ENCODE measurements at regions not wholly inside any gene's neighbourhood (a gene's known extent, or its start where the extent isn't known, plus 50 kb on each side); places are given as distances from the start of the nearest gene placed in this dataset.

DNA sequence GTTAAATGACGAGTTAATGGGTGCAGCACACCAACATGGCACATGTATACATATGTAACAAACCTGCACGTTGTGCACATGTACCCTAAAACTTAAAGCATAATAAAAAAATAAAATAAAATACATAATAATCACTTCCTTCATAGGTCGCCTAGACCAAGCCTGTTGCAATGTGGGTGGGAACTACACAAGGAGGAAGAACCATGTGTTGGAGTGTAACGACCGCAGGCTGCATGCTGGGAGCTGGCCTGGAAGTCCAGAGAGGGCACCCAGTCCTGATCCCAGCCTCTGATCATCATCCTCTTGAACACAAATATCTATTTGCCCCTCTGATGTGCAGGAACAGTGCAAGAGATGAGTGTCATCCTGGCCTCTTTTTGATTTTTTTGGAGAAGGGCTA is 224.7 kb upstream of the ASIC2 start:
- TF ChIP-seq CTCF (IDR thresholded peaks at IDR 0.05; ENCODE audit: extremely low read depth, missing control alignments): no peak
- DNase-seq (ENCODE audit: low spot score): no peak

GRCh38 chr17:33519692-33520091 is 226.6 kb upstream of the ASIC2 start:
- no peak for TF ChIP-seq CTCF (IDR thresholded peaks at IDR 0.05; ENCODE audit: extremely low read depth, missing control alignments)
- no peak for DNase-seq (ENCODE audit: low spot score)

DNA sequence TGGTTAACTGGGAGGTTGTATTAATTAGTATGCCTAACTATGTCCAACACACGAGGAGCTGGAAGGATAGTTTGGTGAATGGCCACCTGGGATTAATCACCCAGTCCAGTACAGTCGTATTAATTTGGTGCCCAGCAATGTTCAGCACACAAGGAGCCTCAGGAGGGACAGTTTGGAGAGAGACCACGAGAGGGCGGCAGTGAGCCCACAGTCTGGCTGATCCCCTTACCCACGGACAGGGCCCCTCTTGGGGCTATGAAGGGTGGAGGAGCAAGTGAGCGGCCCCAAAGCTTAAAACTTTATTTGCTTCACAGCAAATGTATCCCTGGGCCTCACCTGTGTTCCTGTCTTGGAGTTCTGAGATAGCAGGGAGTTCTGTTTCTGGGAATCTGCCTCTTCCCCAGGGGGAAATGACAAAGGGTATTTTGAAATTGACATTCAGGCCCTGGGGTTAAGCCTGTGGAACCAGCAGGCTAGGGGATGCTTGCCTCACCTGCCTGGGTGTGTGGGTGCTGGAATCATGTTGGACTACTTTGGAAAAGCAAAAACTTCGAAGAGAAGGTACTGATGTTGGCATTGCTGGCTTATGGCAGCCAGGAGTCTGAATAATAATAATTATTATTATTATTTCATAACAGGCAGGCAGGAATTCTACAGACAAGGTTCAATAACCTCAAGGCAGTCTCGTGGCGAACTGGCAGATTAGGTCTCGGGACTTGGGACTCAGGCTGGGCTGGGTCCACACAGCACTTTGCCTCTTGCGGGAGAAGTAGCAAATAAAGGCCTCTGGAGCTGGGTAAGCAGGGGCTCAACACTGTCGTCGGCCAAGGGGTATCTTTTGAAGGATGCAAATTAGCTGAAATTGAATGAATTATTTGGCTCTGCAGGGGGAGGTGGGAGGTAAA is 227.6 kb upstream of the ASIC2 start:
- TF ChIP-seq CTCF (IDR thresholded peaks at IDR 0.05; ENCODE audit: extremely low read depth, missing control alignments): peak; percentile 63
- peak; percentile 63 for DNase-seq (ENCODE audit: low spot score)

DNA sequence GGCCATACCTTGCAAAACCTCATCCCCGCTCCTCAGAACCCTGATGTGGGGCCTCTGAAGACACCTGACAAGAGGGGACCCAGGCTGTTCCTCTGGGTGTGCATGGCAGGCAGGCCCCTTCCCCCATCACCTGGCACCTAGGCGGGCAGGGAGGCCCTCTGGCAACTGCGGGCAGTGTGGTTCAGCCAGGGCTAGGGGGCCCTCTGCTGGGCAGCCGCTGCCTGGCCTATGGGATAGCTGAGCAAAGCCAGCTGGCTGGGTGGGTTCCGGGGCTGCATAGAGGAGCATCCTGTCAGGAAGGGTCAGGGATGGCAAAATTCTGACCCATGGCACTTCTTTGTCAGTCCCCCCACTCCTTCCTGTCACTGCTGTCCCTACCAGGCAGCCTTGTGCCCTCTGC is 228.7 kb upstream of the ASIC2 start:
- TF ChIP-seq CTCF (IDR thresholded peaks at IDR 0.05; ENCODE audit: extremely low read depth, missing control alignments): peak; percentile 31
- DNase-seq (ENCODE audit: low spot score): no peak

DNA sequence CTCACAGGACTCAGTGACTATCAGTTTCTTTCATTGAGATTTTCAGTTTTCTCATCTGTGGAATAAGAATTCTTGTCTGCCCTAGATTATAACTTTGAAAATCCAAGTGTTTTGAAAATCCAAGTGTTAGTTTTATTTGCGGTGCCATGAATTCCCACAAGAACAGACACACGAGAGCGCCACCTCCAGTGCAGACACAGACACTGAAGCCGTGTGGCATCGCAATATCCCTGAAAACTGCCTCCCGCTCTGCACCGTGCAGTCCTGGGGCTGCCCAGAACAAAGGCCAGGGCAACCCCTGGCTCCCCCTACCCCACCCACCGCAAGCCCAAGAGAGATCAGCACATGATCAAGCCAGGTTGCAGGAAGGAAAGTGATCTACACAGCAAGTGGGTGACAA is 229.5 kb upstream of the ASIC2 start:
- TF ChIP-seq CTCF (IDR thresholded peaks at IDR 0.05; ENCODE audit: extremely low read depth, missing control alignments): no peak
- DNase-seq (ENCODE audit: low spot score): no peak

DNA sequence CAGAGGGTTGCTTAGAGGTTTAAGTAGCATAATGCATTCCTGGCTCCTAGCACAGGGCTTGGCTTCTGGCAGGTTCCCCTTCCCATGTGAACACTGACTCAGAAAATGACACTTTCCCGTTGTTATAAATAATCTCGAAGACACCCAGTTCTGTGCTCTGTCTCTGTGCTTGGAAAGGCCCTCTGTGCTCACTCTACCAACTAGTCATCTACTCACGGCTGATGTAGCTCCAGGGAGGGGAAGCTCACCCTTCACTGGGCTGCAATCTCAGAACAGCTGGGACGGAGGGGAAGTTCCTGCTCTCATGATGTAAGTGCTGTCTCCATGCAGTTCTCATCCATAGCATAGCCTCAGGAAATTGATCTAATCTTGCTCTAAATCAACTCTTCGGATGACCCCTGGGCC is 230.5 kb upstream of the ASIC2 start:
- DNase-seq (ENCODE audit: low spot score): peak; percentile 14
- no peak for TF ChIP-seq CTCF (IDR thresholded peaks at IDR 0.05; ENCODE audit: extremely low read depth, missing control alignments)

DNA sequence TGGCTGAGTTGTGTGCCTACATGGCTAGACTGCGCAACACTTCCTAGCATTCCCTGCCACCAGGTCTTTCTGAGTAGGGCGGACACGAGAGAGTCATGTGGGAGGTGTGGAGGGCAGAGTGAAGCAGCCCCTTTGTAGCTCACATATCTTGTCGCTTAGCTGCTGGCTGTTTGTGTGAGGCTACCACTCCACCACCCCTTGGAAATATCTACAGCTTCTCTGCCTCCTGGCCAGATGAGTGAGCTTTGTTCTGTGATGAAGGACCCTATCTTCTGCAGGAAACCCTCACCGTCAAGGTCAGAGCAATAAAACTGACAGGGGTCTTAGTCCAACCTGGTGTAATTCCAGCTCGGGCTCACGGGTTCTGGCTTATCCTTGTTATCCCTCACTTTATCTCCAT is 232.1 kb upstream of the ASIC2 start:
- DNase-seq (ENCODE audit: low spot score): no peak
- TF ChIP-seq CTCF (IDR thresholded peaks at IDR 0.05; ENCODE audit: extremely low read depth, missing control alignments): no peak
